Motor neuron (in vitro differentiated cells): ENCODE measurements at regions not wholly inside any gene's neighbourhood (a gene's known extent, or its start where the extent isn't known, plus 50 kb on each side); places are given as distances from the start of the nearest gene placed in this dataset.

Source experiments
- ATAC-seq, 8 experiments: fragments of 200-7000 bp; cut with Tn5 transposase; replicated peaks in 6 of 8; 2 replicates each; pipeline ENCODE4 v1.8.0; 2021; ENCODE audit warnings: mild to moderate bottlenecking in 8 of 8, moderate library complexity in 8 of 8
- H3K27ac ChIP-seq, 2 donors: fragments of 250-450 bp; sonication (Bioruptor Pico); 2 replicates each; pipeline ENCODE4 v1.9.0; 2021; ENCODE audit warnings: antibody characterized with exemption in 2 of 2, mild to moderate bottlenecking in 2 of 2, moderate library complexity in 1 of 2
- H3K4me1 ChIP-seq, 2 donors: fragments of 250-450 bp; sonication (Bioruptor Pico); replicated peaks in 1 of 2; 2 replicates each; pipeline ENCODE4 v1.6.1; 2021; ENCODE audit warnings: antibody characterized with exemption in 2 of 2, mild to moderate bottlenecking in 2 of 2, moderate library complexity in 1 of 2
- H3K4me3 ChIP-seq, 5 donors: fragments of 250-450 bp; sonication (Bioruptor Pico); 2 replicates each; pipeline ENCODE4 v1.9.0; 2021; ENCODE audit warnings: antibody characterized with exemption in 5 of 5, mild to moderate bottlenecking in 5 of 5, moderate library complexity in 4 of 5
- WGBS, 10 experiments: fragments of 450-650 bp; shearing (Covaris generic); methylation state at CpG; one replicate each; pipeline ENCODE4 v1.0.0; 2022; 5-methylcytosine and 5-hydroxymethylcytosine counted together
- in situ Hi-C, 9 experiments: fragments of 400-800 bp; cut with MboI; loops; one replicate each; pipeline ENCODE4 v1.15.0; 2021; ENCODE audit warnings: low sequenced_read_pairs in 9 of 9, low pct_unique_long_range_greater_than_20kb in 2 of 9; ENCODE audit not compliant: unreplicated experiment in 9 of 9

GRCh38 chr3:146972726-146973125, 367.6 kb upstream of the PLSCR5 start:
- H3K4me1 ChIP-seq: peaks cover 0 to 8% of the 10 kb centered on the region in 2 donors
- no peak overlapping the region for H3K27ac ChIP-seq
- no peak for ATAC-seq
- H3K4me3 ChIP-seq: no peak overlapping the region
- WGBS, 10 experiments: 44 to 100% (median 92%) methylated on average over 1 of the region's 1 CpG; no CpG with 5 or more reads in 4 of the 10 experiments
- in situ Hi-C loops: no loop called here

GRCh38 chr3:146970236-146970635, 365.1 kb upstream of the PLSCR5 start:
- Histone ChIP-seq H3K27ac (no peak overlapping the region), H3K4me3 (no peak overlapping the region), H3K4me1 (peaks cover 0 to 8% of the 10 kb centered on the region in 2 donors)
- 0 to 100% (median 83%) methylated on average over 1 to 2 of the region's 2 CpGs; no CpG with 5 or more reads in 2 of the 10 experiments for WGBS, 10 experiments
- in situ Hi-C loops: no loop called here
- no peak for ATAC-seq

- Histone ChIP-seq H3K4me1 (peaks cover 0 to 3% of the 10 kb centered on the region in 2 donors), H3K4me3 (no peak overlapping the region), H3K27ac (no peak overlapping the region)
- in situ Hi-C loops: no loop called here
- ATAC-seq: no peak
Observed at GRCh38 chr3:146969356-146969755, 364.2 kb upstream of the PLSCR5 start.

- Histone ChIP-seq H3K4me1 (no peaks in the 10 kb centered on the region), H3K4me3 (no peak overlapping the region), H3K27ac (no peak overlapping the region)
- in situ Hi-C loops: no loop called here
- peak in 2 of 8 experiments; percentile 95 to 97 for ATAC-seq
- 0 to 57% (median 18%) methylated on average over 1 of the region's 1 CpG; no CpG with 5 or more reads in 4 of the 10 experiments for WGBS, 10 experiments
Observed at GRCh38 chr3:146968204-146968651, 363.1 kb upstream of the PLSCR5 start.

GRCh38 chr3:146967783-146968182, 362.6 kb upstream of the PLSCR5 start:
- H3K27ac ChIP-seq: no peak overlapping the region
- in situ Hi-C loops: no loop called here

GRCh38 chr3:146966124-146966523, 361.0 kb upstream of the PLSCR5 start:
- in situ Hi-C loops: no loop called here
- no peak overlapping the region for H3K27ac ChIP-seq
- WGBS, 10 experiments: 58 to 100% (median 95%) methylated on average over 1 to 3 of the region's 3 CpGs
- H3K4me3 ChIP-seq: no peak overlapping the region
- no peak for ATAC-seq
- H3K4me1 ChIP-seq: no peaks in the 10 kb centered on the region

More at GRCh38 chr3:146967783-146968182, 362.6 kb upstream of the PLSCR5 start:
- Histone ChIP-seq H3K4me3 (no peak overlapping the region), H3K4me1 (no peaks in the 10 kb centered on the region)
- ATAC-seq: no peak

GRCh38 chr3:146953511-146953981, 348.4 kb upstream of the PLSCR5 start:
- peak in 1 of 8 experiments; percentile 53 for ATAC-seq
- no peaks in the 10 kb centered on the region for H3K4me1 ChIP-seq
- no peak overlapping the region for H3K27ac ChIP-seq
- in situ Hi-C loops: no loop called here
- no peak overlapping the region for H3K4me3 ChIP-seq
- 0 to 60% (median 38%) methylated on average over 1 to 3 of the region's 3 CpGs; no CpG with 5 or more reads in 3 of the 10 experiments for WGBS, 10 experiments

GRCh38 chr3:146948985-146949384, 343.8 kb upstream of the PLSCR5 start:
- Histone ChIP-seq H3K4me1 (no peaks in the 10 kb centered on the region), H3K27ac (no peak overlapping the region), H3K4me3 (no peak overlapping the region)
- WGBS, 10 experiments: 55 to 96% (median 87%) methylated on average over 1 to 8 of the region's 8 CpGs; no CpG with 5 or more reads in 1 of the 10 experiments
- in situ Hi-C loops: no loop called here
- ATAC-seq: no peak

GRCh38 chr3:146948186-146948585, 343.0 kb upstream of the PLSCR5 start:
- Histone ChIP-seq H3K4me3 (no peak overlapping the region), H3K27ac (no peak overlapping the region), H3K4me1 (no peaks in the 10 kb centered on the region)
- no peak for ATAC-seq
- 33 to 100% (median 80%) methylated on average over 1 of the region's 1 CpG; no CpG with 5 or more reads in 3 of the 10 experiments for WGBS, 10 experiments
- in situ Hi-C loops: no loop called here

GRCh38 chr3:146929696-146930095, 324.6 kb upstream of the PLSCR5 start:
- Histone ChIP-seq H3K27ac (no peak overlapping the region), H3K4me3 (no peak overlapping the region), H3K4me1 (no peaks in the 10 kb centered on the region)
- 0 to 100% (median 78%) methylated on average over 1 of the region's 1 CpG; no CpG with 5 or more reads in 4 of the 10 experiments for WGBS, 10 experiments
- ATAC-seq: peak in 2 of 8 experiments; percentile 16 to 47
- in situ Hi-C loops: no loop called here

GRCh38 chr3:146928421-146929059, 323.4 kb upstream of the PLSCR5 start:
- in situ Hi-C loops: no loop called here
- no peak for ATAC-seq
- Histone ChIP-seq H3K27ac (no peak overlapping the region), H3K4me3 (no peak overlapping the region), H3K4me1 (no peaks in the 10 kb centered on the region)
- 64 to 90% (median 79%) methylated on average over 1 to 7 of the region's 7 CpGs; no CpG with 5 or more reads in 1 of the 10 experiments for WGBS, 10 experiments

GRCh38 chr3:146921693-146922092, 316.5 kb upstream of the PLSCR5 start:
- Histone ChIP-seq H3K4me1 (no peaks in the 10 kb centered on the region), H3K27ac (no peak overlapping the region), H3K4me3 (no peak overlapping the region)
- 60 to 100% (median 83%) methylated on average over 1 to 8 of the region's 8 CpGs; no CpG with 5 or more reads in 1 of the 10 experiments for WGBS, 10 experiments
- in situ Hi-C loops: no loop called here
- ATAC-seq: peak in 1 of 8 experiments; percentile 13

GRCh38 chr3:146914409-146914808, 309.3 kb upstream of the PLSCR5 start:
- WGBS, 10 experiments: 10 to 95% (median 71%) methylated on average over 1 to 2 of the region's 2 CpGs; no CpG with 5 or more reads in 1 of the 10 experiments
- ATAC-seq: no peak
- H3K4me1 ChIP-seq: no peaks in the 10 kb centered on the region
- no peak overlapping the region for H3K4me3 ChIP-seq
- in situ Hi-C loops: no loop called here
- no peak overlapping the region for H3K27ac ChIP-seq
